ENCODE measurements at regions not wholly inside any gene's neighbourhood (a gene's known extent, or its start where the extent isn't known, plus 50 kb on each side); places are given as distances from the start of the nearest gene placed in this dataset.

- intact Hi-C loops (cut with micrococcal nuclease) = no loop called here
- Histone ChIP-seq H3K4me1 (replicated peaks in 1 of 2; ENCODE audit: control insufficient read depth in 2 of 2, insufficient read depth in 2 of 2, low read length in 2 of 2) (no peaks in the 10 kb centered on the region), H2AFZ (ENCODE audit: low read depth, low read length) (no peak overlapping the region), H3K9ac (ENCODE audit: insufficient read depth in 1 of 2, low read depth in 2 of 2, low read length in 2 of 2) (no peak overlapping the region), H3K4me2 (ENCODE audit: insufficient read depth, low read length) (no peak overlapping the region), H3K27me3 (ENCODE audit: control insufficient read depth in 2 of 2, insufficient read depth in 2 of 2, low read length in 2 of 2) (no peaks in the 10 kb centered on the region), H3K79me2 (ENCODE audit: control insufficient read depth, insufficient read depth, low read length) (no peaks in the 10 kb centered on the region), H3K36me3 (ENCODE audit: control insufficient read depth, insufficient read depth, low read length) (no peaks in the 10 kb centered on the region; the same call in 2 of the 3 replicates), H3K27ac (ENCODE audit: extremely low read depth, low read depth, low read length) (no peak overlapping the region), H3K9me1 (ENCODE audit: control insufficient read depth, insufficient read depth, low read length) (no peaks in the 10 kb centered on the region), H3K9me3 (replicated peaks; ENCODE audit: control insufficient read depth, insufficient read depth, low read depth, low read length) (no peaks in the 10 kb centered on the region), H3K4me3 (no peak overlapping the region), H4K20me1 (replicated peaks; ENCODE audit: control insufficient read depth, insufficient read depth, low read length) (no peaks in the 10 kb centered on the region)
- in situ Hi-C loops (cut with MboI) = no loop called here
- 2% methylated on average over 3 of the region's 3 CpGs for WGBS (ENCODE audit: insufficient coverage, low coverage, missing lambda C conversion rate)
- POLR2A ChIA-PET = no interaction called here
- CTCF ChIA-PET (ENCODE audit: low intra/inter-chr PET ratio) = no interaction called here
- TF ChIP-seq TAF1 (IDR thresholded peaks at IDR 0.05; ENCODE audit: control insufficient read depth, extremely low read depth, insufficient read depth, low read length, severe bottlenecking) (no peak), ZKSCAN1 (IDR thresholded peaks at IDR 0.05; ENCODE audit: low read depth, low read length) (no peak), ERF (CRISPR knock-in tag; IDR thresholded peaks at IDR 0.05) (no peak), BACH1 (tag; IDR thresholded peaks at IDR 0.05) (no peak), ARID3B (CRISPR knock-in tag; IDR thresholded peaks at IDR 0.05; ENCODE audit: borderline replicate concordance) (no peak), KDM4B (IDR thresholded peaks at IDR 0.05; ENCODE audit: borderline replicate concordance in 2 of 2, low read depth in 1 of 2) (no peak), XRCC5 (IDR thresholded peaks at IDR 0.05; ENCODE audit: low read depth, low read length) (no peak), SETDB1 (IDR thresholded peaks at IDR 0.05; ENCODE audit: low read length) (no peak)
- TF ChIP-seq, protein P1, sequence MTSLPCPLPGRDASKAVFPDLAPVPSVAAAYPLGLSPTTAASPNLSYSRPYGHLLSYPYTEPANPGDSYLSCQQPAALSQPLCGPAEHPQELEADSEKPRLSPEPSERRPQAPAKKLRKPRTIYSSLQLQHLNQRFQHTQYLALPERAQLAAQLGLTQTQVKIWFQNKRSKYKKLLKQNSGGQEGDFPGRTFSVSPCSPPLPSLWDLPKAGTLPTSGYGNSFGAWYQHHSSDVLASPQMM (CRISPR knock-in tag; IDR thresholded peaks at IDR 0.05) = no peak
- no TSS peak for BruUV-seq (replicated peaks)
- ATAC-seq (no peak), DNase-seq (ENCODE audit: extremely low read depth in 1 of 4, low spot score in 3 of 4) (no peak), FAIRE-seq (no peak)
Measured at GRCh38 chrX:124524852-124525251, 178.5 kb downstream of the SH2D1A start.

All from K562 (cell line).